ENCODE measurements at regions not wholly inside any gene's neighbourhood (a gene's known extent, or its start where the extent isn't known, plus 50 kb on each side); places are given as distances from the start of the nearest gene placed in this dataset.

DNA sequence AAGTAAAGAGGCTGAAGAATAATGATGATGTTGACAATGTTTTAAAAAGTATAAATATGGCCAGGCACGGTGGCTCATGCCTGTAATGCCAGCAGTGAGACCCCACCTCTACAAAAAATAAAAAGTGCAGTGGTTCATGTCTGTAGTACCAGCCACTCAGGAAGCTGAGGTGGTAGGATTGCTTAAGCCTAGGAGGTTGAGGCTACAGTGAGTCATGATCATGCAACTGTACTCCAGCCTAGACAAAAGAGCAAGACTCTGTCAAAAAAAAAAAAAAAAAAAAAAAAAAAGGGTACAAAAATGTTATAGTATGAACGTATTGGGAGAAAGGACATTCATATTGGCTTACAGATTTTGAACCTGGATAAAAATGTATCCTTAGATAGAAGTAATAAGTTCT lies 543.1 kb upstream of the IRAK1BP1 start:
- TF ChIP-seq, protein P1, sequence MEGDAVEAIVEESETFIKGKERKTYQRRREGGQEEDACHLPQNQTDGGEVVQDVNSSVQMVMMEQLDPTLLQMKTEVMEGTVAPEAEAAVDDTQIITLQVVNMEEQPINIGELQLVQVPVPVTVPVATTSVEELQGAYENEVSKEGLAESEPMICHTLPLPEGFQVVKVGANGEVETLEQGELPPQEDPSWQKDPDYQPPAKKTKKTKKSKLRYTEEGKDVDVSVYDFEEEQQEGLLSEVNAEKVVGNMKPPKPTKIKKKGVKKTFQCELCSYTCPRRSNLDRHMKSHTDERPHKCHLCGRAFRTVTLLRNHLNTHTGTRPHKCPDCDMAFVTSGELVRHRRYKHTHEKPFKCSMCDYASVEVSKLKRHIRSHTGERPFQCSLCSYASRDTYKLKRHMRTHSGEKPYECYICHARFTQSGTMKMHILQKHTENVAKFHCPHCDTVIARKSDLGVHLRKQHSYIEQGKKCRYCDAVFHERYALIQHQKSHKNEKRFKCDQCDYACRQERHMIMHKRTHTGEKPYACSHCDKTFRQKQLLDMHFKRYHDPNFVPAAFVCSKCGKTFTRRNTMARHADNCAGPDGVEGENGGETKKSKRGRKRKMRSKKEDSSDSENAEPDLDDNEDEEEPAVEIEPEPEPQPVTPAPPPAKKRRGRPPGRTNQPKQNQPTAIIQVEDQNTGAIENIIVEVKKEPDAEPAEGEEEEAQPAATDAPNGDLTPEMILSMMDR (conservative IDR thresholded peaks at IDR 0.05; ENCODE audit: low read depth in 2 of 2), result no peak
- TF ChIP-seq EZH2phosphoT487 (IDR thresholded peaks at IDR 0.05; ENCODE audit: unreplicated experiment), result no peak
- no peak for TF ChIP-seq EZH2 (IDR thresholded peaks at IDR 0.05; ENCODE audit: low read depth, unreplicated experiment)
- no peak for TF ChIP-seq ZNF331 (CRISPR knock-in tag; IDR thresholded peaks at IDR 0.05; ENCODE audit: low read depth)
- TF ChIP-seq, protein P2, sequence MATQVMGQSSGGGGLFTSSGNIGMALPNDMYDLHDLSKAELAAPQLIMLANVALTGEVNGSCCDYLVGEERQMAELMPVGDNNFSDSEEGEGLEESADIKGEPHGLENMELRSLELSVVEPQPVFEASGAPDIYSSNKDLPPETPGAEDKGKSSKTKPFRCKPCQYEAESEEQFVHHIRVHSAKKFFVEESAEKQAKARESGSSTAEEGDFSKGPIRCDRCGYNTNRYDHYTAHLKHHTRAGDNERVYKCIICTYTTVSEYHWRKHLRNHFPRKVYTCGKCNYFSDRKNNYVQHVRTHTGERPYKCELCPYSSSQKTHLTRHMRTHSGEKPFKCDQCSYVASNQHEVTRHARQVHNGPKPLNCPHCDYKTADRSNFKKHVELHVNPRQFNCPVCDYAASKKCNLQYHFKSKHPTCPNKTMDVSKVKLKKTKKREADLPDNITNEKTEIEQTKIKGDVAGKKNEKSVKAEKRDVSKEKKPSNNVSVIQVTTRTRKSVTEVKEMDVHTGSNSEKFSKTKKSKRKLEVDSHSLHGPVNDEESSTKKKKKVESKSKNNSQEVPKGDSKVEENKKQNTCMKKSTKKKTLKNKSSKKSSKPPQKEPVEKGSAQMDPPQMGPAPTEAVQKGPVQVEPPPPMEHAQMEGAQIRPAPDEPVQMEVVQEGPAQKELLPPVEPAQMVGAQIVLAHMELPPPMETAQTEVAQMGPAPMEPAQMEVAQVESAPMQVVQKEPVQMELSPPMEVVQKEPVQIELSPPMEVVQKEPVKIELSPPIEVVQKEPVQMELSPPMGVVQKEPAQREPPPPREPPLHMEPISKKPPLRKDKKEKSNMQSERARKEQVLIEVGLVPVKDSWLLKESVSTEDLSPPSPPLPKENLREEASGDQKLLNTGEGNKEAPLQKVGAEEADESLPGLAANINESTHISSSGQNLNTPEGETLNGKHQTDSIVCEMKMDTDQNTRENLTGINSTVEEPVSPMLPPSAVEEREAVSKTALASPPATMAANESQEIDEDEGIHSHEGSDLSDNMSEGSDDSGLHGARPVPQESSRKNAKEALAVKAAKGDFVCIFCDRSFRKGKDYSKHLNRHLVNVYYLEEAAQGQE (IDR thresholded peaks at IDR 0.05; ENCODE audit: unreplicated experiment), result no peak
- no peak for TF ChIP-seq ZNF114 (CRISPR knock-in tag; IDR thresholded peaks at IDR 0.05)

Data from GM23338 (cell line).